A549 (cell line): ENCODE measurements at regions not wholly inside any gene's neighbourhood (a gene's known extent, or its start where the extent isn't known, plus 50 kb on each side); places are given as distances from the start of the nearest gene placed in this dataset.
A peak's percentile ranks its signal among the peaks of the same experiment; 100 is the strongest.

Experiments
- ATAC-seq, 2 experiments: fragments of 200-7000 bp in 1 of 2; fragments of >200 bp in 1 of 2; cut with Nextera tagmentation in 1 of 2; cut with Tn5 transposase in 1 of 2; 3 replicates each; pipeline versions ENCODE4 v1.8.0 to v1.9.1; 2018 to 2020; ENCODE audit warnings: mild to moderate bottlenecking in 1 of 2, moderate library complexity in 1 of 2
- CTCF ChIA-PET: fragments of 300-600 bp; sonication (Branson Sonifier 250); formaldehyde crosslinking; extraction: SDS; loops from one replicate; lab custom pipeline; 2021; ENCODE audit warnings: antibody characterized with exemption, inconsistent platforms; lab: Yijun Ruan, JAX
- POLR2A ChIA-PET: fragments of 350-600 bp; formaldehyde crosslinking; extraction: SDS; loops from one replicate; lab custom pipeline; 2021; ENCODE audit warnings: antibody characterized with exemption, inconsistent platforms; lab: Yijun Ruan, JAX
- DNase-seq, 2 experiments: peaks; one replicate each; pipeline versions ENCODE4 v3.0.0 to v3.0.0-alpha.2; 2011 to 2016; ENCODE audit warnings: low read depth in 1 of 2, low spot score in 1 of 2
- FAIRE-seq: peaks from 2 replicates; lab custom pipeline; 2011; peaks lifted over from hg19 to GRCh38; lab: Jason Lieb, UNC
- H3K27ac ChIP-seq, 2 experiments: fragments of >200 bp; sonication (Bioruptor Twin); formaldehyde crosslinking; 3 replicates each; pipeline ENCODE4 v1.5.1; 2016 to 2017
- H3K4me1 ChIP-seq: fragments of >200 bp; sonication (Bioruptor Twin); formaldehyde crosslinking; 3 replicates; pipeline ENCODE4 v1.6.1; 2016
- H3K4me2 ChIP-seq: fragments of >200 bp; sonication (Bioruptor Twin); formaldehyde crosslinking; 3 replicates; pipeline ENCODE4 v1.6.1; 2016
- H3K4me3 ChIP-seq: fragments of >200 bp; sonication (Bioruptor Twin); formaldehyde crosslinking; 3 replicates; pipeline ENCODE4 v1.5.1; 2016
- H3K9me3 ChIP-seq: fragments of >200 bp; sonication (Bioruptor Twin); formaldehyde crosslinking; 3 replicates; pipeline ENCODE4 v1.6.1; 2016
- CBX2 ChIP-seq: fragments of 200-600 bp; sonication (generic); IDR thresholded peaks from 2 replicates; pipeline ENCODE4 v1.6.1; 2016; ENCODE audit warnings: low read depth, mild to moderate bottlenecking, borderline replicate concordance
- E2F6 ChIP-seq: IDR thresholded peaks from 2 replicates; pipeline ENCODE4 v1.6.1; 2012; ENCODE audit warnings: low read depth, borderline replicate concordance
- ELK1 ChIP-seq: fragments of 150-350 bp; IDR thresholded peaks from 2 replicates; pipeline ENCODE4 v1.6.1; 2014; ENCODE audit warnings: low read depth, mild to moderate bottlenecking, low read length
- EP300 ChIP-seq, 2 experiments: fragments of >200 bp; sonication (Bioruptor Twin); formaldehyde crosslinking; IDR thresholded peaks; 2 replicates in 1 of 2; 3 replicates in 1 of 2; pipeline ENCODE4 v1.6.1; 2016 to 2017
- FOSL2 ChIP-seq, 2 experiments: fragments of 450-650 bp in 1 of 2; fragments of >200 bp in 1 of 2; sonication (Bioruptor Twin) in 1 of 2; formaldehyde crosslinking; IDR thresholded peaks; 2 replicates each; pipeline versions ENCODE4 v1.5.0 to v1.6.1; 2016 to 2020; ENCODE audit warnings: mild to moderate bottlenecking in 1 of 2, moderate library complexity in 1 of 2
- GATA3 ChIP-seq: IDR thresholded peaks from 2 replicates; pipeline ENCODE4 v1.6.1; 2012; ENCODE audit warnings: borderline replicate concordance
- HDAC2 ChIP-seq: fragments of 200-600 bp; sonication (generic); IDR thresholded peaks from 2 replicates; pipeline ENCODE4 v1.6.1; 2016
- HES2 ChIP-seq: fragments of >200 bp; sonication (Bioruptor Twin); formaldehyde crosslinking; IDR thresholded peaks from 2 replicates; pipeline ENCODE4 v1.6.1; 2016
- HMGXB4 ChIP-seq: fragments of 250-450 bp; sonication (Bioruptor Pico); IDR thresholded peaks from 2 replicates; pipeline ENCODE4 v1.5.0; 2021; ENCODE audit warnings: mild to moderate bottlenecking, moderate library complexity, borderline replicate concordance
- HOXA7 ChIP-seq: fragments of 250-450 bp; sonication (Bioruptor Pico); IDR thresholded peaks from 2 replicates; pipeline ENCODE4 v1.5.0; 2020; ENCODE audit warnings: mild to moderate bottlenecking, moderate library complexity
- HOXB5 ChIP-seq: fragments of 250-450 bp; sonication (Bioruptor Pico); IDR thresholded peaks from 2 replicates; pipeline ENCODE4 v1.5.0; 2020; ENCODE audit warnings: mild to moderate bottlenecking, moderate library complexity
- JUN ChIP-seq, 2 experiments: fragments of >200 bp; sonication (Bioruptor Twin); formaldehyde crosslinking; IDR thresholded peaks; 2 replicates in 1 of 2; 3 replicates in 1 of 2; pipeline ENCODE4 v1.6.1; 2016 to 2017
- KDM1A ChIP-seq: fragments of 200-600 bp; sonication (generic); IDR thresholded peaks from 2 replicates; pipeline ENCODE4 v1.6.1; 2016; ENCODE audit warnings: low read depth, mild to moderate bottlenecking
- MAFK ChIP-seq: fragments of 450-650 bp; IDR thresholded peaks from 2 replicates; pipeline ENCODE4 v1.6.1; 2014; ENCODE audit not compliant: partially characterized antibody
- MAX ChIP-seq: IDR thresholded peaks from 2 replicates; pipeline ENCODE4 v1.6.1; 2012
- NFE2L2 ChIP-seq: fragments of 150-350 bp; conservative IDR thresholded peaks from 2 replicates; pipeline ENCODE4 v1.6.1; 2014; ENCODE audit warnings: low read length
- PHF8 ChIP-seq: fragments of 200-600 bp; sonication (generic); IDR thresholded peaks from 2 replicates; pipeline ENCODE4 v1.6.1; 2016; ENCODE audit warnings: low read depth, mild to moderate bottlenecking, antibody characterized with exemption, moderate library complexity, borderline replicate concordance
- POLR2AphosphoS2 ChIP-seq: conservative IDR thresholded peaks from 2 replicates; pipeline ENCODE4 v1.6.1; 2012; ENCODE audit warnings: low read length, improper control_type of control experiment, inconsistent platforms
- RARB ChIP-seq: fragments of 250-450 bp; sonication (Bioruptor Pico); IDR thresholded peaks from 2 replicates; pipeline ENCODE4 v1.8.0; 2021; ENCODE audit warnings: mild to moderate bottlenecking, moderate library complexity
- RCOR1 ChIP-seq: fragments of 150-350 bp; IDR thresholded peaks from 2 replicates; pipeline ENCODE4 v1.6.1; 2014; ENCODE audit warnings: antibody characterized with exemption, low read length, low read depth
- RFX5 ChIP-seq: fragments of 450-650 bp; IDR thresholded peaks from 2 replicates; pipeline ENCODE4 v1.7.1; 2014; ENCODE audit warnings: antibody characterized with exemption, mild to moderate bottlenecking, moderate library complexity
- RNF2 ChIP-seq: fragments of 200-600 bp; sonication (generic); IDR thresholded peaks from 2 replicates; pipeline ENCODE4 v1.6.1; 2016; ENCODE audit warnings: low read depth, mild to moderate bottlenecking, antibody characterized with exemption, moderate library complexity, borderline replicate concordance
- SREBF2 ChIP-seq: fragments of 450-650 bp; IDR thresholded peaks from 2 replicates; pipeline ENCODE4 v1.6.1; 2014; ENCODE audit warnings: mild to moderate bottlenecking, moderate library complexity
- ZC3H11A ChIP-seq: fragments of 450-650 bp; IDR thresholded peaks from 2 replicates; pipeline ENCODE4 v1.6.1; 2014; ENCODE audit warnings: antibody characterized with exemption, mild to moderate bottlenecking
- ZSCAN20 ChIP-seq: fragments of 250-450 bp; sonication (Bioruptor Pico); IDR thresholded peaks from 2 replicates; pipeline ENCODE4 v1.8.0; 2022; ENCODE audit warnings: mild to moderate bottlenecking, moderate library complexity
- WGBS: methylation state at CpG from one replicate; pipeline ENCODE4 v1.1.6; 2017; ENCODE audit errors: missing lambda C conversion rate; 5-methylcytosine and 5-hydroxymethylcytosine counted together

DNA sequence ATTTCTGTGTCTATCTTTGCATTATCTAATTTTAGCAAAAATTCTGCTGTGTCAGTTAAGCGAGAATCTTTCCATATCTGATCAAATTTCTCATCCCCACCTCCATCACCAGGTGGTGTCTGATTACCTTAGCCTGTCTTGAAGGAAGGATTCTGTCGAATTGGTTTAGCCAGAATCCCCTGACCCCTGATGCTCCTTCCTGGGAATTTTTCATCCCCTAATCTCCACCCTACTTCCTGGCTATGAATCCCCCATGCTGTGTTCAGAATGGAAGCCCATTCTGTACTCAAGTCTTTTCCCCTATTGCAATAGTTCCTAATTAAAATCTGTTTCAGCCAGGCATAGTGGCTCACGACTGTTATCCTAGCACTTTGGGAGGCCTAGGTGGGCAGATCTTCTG lies 216.1 kb downstream of the SKIDA1 start:
- Histone ChIP-seq H3K27ac (peak overlapping the region; percentile 13 to 67; a peak in 3 of 6 replicates), H3K9me3 (no peaks in the 10 kb centered on the region), H3K4me2 (no peak overlapping the region), H3K4me1 (peaks cover 13% of the 10 kb centered on the region), H3K4me3 (no peak overlapping the region)
- WGBS = 72% methylated on average over 3 of the region's 3 CpGs
- no peak for ATAC-seq
- POLR2A ChIA-PET = interaction anchor here (0.6 kb wide), 1 partner anchor 18 kb away, joined by 4 read pairs; no protein-coding TSS in a partner anchor
- FAIRE-seq = no peak
- DNase-seq = no peak
- TF ChIP-seq MAFK (peak; percentile 15), EP300 (IDR thresholded peaks at IDR 0.05) (no peak)
- CTCF ChIA-PET = interaction anchor here (0.6 kb wide), 1 partner anchor 22 kb away, joined by 5 read pairs; no protein-coding TSS in a partner anchor

DNA sequence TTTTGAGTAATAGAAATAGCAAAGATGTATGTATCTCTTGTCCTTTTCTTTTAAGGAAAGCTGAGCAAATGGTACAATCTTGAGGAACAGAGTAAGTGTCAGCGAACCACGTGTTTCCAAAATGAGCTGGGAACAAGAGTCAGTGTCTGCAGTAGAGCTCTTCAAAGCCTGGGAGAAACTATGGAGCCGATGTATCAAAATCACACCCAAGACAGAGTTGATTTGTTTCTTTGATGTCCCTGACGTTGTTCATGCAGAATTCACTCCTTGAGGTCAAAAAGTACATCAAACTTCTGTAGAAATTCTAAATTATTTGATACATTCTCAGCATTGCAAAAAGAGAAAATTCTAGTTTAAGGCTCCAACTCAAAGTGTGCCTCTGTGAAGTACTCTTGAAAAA lies 216.5 kb downstream of the SKIDA1 start:
- POLR2A ChIA-PET = interaction anchor here (0.6 kb wide), 1 partner anchor 18 kb away, joined by 4 read pairs; no protein-coding TSS in a partner anchor
- H3K4me2 ChIP-seq = no peak overlapping the region

GRCh38 chr10:21308018-21308417 lies 217.5 kb downstream of the SKIDA1 start:
- 82% methylated on average over 3 of the region's 3 CpGs for WGBS
- Histone ChIP-seq H3K27ac (peak overlapping the region; percentile 23 to 62; a peak in 3 of 6 replicates), H3K9me3 (no peaks in the 10 kb centered on the region), H3K4me2 (no peak overlapping the region), H3K4me1 (peaks cover 13% of the 10 kb centered on the region), H3K4me3 (no peak overlapping the region)
- FAIRE-seq (no peak), ATAC-seq (no peak), DNase-seq (no peak)
- ChIA-PET CTCF (interaction anchor here (0.6 kb wide), 1 partner anchor 110 kb away, joined by 3 read pairs; no protein-coding TSS in a partner anchor), POLR2A (no interaction called here)
- TF ChIP-seq KDM1A = no peak
- no peak for TF ChIP-seq ZC3H11A
- no peak for TF ChIP-seq HDAC2
- no peak for TF ChIP-seq PHF8
- no peak for TF ChIP-seq ZSCAN20 (CRISPR knock-in tag)
- no peak for TF ChIP-seq RARB (CRISPR knock-in tag)
- TF ChIP-seq RCOR1 = no peak
- TF ChIP-seq JUN (IDR thresholded peaks at IDR 0.05) = no peak

More for the DNA sequence above, 216.5 kb downstream of the SKIDA1 start:
- FAIRE-seq = no peak
- Histone ChIP-seq H3K9me3 (no peaks in the 10 kb centered on the region), H3K27ac (peak overlapping the region; percentile 13 to 67; a peak in 3 of 6 replicates), H3K4me3 (no peak overlapping the region), H3K4me1 (peaks cover 13% of the 10 kb centered on the region)
- ATAC-seq = no peak
- TF ChIP-seq SREBF2 = no peak
- TF ChIP-seq HES2 = no peak
- no peak for TF ChIP-seq HMGXB4 (CRISPR knock-in tag)
- no peak for TF ChIP-seq E2F6
- no peak for TF ChIP-seq GATA3
- no peak for TF ChIP-seq ELK1
- TF ChIP-seq KDM1A = no peak
- no peak for TF ChIP-seq RFX5
- TF ChIP-seq NFE2L2 = no peak
- TF ChIP-seq CBX2 = no peak
- TF ChIP-seq FOSL2 (IDR thresholded peaks at IDR 0.05) = no peak
- no peak for TF ChIP-seq FOSL2 (CRISPR knock-in tag; IDR thresholded peaks at IDR 0.05)
- TF ChIP-seq RNF2 = no peak
- TF ChIP-seq POLR2AphosphoS2 = no peak
- no peak for TF ChIP-seq MAX
- no peak for TF ChIP-seq HOXB5
- no peak for TF ChIP-seq HOXA7
- CTCF ChIA-PET = interaction anchor here (0.6 kb wide), 1 partner anchor 22 kb away, joined by 5 read pairs; no protein-coding TSS in a partner anchor
- DNase-seq = no peak
- 82% methylated on average over 4 of the region's 4 CpGs for WGBS
